Umbilical cord (tissue), 1 donor: ENCODE measurements at regions not wholly inside any gene's neighbourhood (a gene's known extent, or its start where the extent isn't known, plus 50 kb on each side); places are given as distances from the start of the nearest gene placed in this dataset.
A peak's percentile ranks its signal among the peaks of the same experiment; 100 is the strongest.
"Not testable (repeated sequence)": the region's sequence is repeated elsewhere in the genome, so short reads cannot be mapped to it uniquely, and the experiment has no call there.

Experiments used
- DNase-seq: peaks from one replicate; pipeline ENCODE4 v3.0.0-alpha.2; 2015; ENCODE audit warnings: low spot score

DNA sequence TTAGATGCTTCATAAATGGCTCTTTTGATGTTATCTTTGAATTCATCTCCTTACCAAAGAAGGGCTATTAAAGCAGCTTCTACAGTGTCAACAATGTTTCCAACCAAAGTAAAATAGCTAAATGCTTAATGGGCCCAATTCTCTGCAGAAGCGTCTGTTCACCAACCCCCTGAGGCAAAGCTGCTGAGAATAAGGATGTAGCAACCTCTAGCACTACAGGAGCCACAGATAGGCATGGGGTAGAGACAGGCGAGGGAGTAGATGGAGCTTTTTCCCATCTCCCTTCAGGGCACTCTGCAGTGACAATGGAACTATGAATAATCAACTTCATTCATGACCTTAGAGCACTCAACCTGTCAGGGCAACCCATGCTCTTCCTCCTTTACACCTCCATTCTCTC, 134.1 kb downstream of the FZD1 start:
- DNase-seq, result no peak

DNA sequence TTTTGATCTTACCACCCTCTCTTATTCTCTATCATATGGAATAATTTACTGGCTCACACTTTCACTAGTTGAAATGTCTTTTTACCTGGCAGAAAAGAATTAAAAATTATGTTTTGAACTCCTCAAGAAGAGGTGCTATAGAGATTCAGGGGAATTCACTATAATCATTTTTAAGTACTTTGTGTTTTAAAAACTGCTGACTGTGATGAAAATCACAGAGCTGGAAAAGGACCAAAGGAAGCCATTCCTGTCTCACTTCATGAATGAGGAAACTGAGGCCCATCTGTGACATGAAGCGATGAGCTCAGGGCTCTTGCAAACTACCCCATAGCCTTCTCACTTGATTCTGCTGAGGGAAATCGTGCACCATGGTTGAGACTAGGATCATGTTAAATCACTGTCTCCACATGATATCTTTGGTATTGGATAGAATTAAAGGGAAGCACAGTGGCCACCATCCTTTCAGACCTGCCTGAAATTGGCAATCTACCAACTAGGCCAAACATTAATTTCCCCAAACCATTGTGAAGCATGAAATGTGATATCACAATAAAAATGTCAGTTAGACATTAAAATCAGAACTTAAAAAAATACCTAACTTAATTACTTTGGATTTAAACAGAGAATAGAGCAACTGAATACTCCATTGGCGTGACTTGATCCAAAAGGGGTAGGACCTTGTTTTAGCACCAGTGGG, 141.0 kb downstream of the FZD1 start:
- no peak for DNase-seq

DNA sequence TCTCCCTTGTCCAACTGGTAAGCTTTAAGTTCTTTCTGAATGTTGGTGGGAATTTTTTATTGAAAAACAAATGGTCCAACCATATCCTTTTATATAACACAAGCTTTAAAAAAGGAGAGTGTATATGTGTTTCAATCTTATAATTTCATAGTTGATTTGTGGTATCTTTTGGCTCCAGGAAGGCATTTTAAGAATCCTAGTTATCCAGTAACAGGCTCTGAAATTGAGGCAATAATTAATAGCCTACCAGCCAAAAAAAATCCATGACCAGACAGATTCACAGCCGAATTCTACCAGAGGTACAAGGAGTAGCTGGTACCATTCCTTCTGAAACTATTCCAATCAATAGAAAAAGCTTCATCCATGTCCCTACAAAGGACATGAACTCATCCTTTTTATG, 141.6 kb downstream of the FZD1 start:
- DNase-seq, result not testable (repeated sequence)

DNA sequence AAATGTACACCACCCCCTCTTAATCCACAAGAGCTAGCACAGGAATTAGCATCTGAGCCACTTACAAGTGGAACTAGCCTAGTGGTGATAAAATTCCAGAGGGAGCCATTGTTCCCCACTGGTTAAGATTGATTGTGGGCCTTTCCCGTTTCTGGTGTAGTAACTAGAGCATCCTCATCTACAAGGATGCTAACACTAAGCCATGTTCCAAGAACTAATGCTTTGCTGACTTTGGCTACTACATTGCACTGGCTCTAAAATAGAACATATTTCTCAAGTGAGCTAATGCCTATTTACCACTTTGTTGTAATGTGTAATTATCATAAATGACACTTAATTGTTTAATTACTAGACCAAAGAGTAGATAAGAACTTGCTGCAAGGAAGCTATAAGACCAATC, 143.7 kb downstream of the FZD1 start:
- DNase-seq, result no peak

DNA sequence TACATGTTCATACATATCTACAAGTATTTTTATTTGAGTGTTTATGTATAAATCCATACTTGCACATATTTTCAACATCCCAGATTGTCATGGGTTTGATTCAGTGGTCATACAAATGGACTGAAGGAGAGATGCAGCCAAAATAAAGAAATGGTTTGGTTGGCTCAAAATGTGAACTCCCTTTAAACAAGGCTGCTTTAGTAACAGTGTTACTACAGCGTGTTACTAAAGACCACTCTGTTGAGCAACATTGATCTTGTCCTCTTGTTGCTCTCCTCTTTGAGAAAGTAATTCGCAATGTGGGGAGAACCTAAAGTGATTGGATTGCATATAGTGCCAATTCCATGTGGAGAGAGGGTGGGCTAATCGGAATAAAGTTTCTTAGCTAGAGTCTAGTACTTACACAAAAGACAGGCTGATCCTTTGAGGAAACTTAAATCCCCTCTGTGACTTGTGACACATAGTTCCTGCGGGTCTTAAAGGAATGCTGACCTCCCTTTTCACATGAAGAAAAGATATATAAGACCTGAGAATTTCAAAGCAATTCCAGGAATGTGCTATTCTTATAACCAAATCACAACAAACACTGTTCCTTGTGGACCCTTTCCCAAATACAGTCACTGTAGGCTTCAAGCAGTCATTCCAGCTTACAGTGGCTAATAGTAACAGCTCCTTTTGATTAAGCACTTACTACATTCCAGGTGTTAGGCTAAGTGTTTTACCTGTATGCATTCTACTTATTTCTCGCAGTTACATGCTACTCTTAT, 144.3 kb downstream of the FZD1 start:
- DNase-seq, result no peak

DNA sequence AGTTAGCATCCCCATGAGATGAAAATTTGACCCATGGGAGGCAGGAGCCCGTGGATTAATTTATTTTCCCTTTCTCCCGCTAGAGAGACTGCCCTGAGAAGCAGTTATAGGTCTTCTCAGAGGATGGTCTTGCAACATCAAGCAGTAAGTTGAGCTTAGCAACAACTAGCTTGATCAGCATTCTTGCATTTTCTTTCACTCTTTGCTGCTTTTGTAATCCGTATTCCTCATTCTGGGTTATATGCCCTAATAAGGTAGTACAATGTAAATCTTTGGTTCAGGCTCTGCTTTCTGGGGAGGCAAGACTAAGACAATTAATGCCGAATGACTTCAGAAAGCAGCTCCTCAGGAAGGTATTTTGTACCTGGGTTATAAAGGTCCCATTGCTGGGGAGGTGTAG, 146.8 kb downstream of the FZD1 start:
- DNase-seq, result no peak

DNA sequence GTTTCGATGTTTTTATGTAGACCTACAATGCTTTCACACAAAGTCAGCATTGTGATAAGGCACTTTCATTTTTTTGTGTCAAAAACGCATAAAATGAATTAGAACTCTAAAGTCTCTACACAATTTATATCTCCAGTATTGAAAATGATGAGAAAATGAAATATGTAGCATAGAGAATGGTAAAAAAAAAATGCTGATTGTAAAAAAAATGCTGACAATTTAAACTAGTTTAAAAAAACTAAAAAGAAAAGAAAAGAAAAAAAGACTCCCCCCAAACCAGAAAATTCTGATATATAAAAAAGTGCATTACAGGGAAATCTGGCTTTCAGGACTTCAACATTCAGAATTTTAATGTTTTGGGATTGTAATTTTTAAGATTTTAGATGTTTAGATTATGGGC, 148.1 kb downstream of the FZD1 start:
- no peak for DNase-seq

DNA sequence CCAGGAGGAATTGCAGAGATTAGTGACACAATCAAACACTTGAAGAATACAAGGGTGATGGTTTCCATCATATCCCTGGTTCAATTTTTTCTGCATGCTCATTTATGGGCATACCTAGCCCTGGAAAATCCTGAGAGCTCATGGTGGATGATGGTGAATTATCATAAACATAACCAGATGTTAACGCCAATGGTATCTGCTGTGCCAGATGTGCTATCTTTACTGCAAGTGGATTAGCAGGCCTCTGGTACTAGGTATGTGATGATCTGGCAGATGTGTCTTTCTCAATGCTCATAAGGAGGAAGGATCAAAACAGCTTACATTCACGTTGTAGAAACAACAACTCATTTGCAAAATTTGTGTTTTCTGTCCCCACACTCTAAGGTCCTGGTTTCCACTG, 150.5 kb downstream of the FZD1 start:
- peak; percentile 88 for DNase-seq

DNA sequence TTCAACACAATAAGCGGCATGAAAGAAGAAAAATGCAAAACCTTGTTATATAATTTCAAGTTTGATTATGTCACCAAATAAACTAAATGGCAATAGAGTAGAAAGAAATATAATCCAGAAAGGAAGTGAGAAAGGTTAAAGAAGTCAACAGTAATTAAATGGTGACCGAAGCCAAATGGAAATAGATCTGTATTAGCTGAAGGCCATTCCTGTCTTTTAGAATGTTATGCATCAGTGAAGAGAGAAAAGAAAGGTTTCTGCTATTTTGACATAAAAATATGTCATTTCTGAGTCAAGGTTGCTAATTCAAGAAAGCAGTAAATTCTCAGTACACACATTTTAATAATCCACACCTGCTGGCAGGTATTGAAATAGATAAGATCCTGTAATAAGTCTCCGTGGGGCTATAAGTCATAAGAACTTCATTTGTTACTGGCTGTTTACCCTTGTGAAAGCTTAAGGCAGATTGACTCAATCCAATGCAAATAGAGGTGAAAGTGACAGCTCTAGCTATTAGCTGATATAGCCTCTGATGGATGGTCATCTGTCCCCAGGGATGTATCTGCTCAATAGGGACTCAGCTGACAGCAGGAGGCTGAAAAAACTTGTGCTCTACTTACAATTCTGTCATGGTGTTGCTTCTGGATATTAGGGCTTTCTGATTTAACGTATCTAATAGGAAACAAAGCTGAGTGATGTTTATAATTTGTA, 152.1 kb downstream of the FZD1 start:
- no peak for DNase-seq

DNA sequence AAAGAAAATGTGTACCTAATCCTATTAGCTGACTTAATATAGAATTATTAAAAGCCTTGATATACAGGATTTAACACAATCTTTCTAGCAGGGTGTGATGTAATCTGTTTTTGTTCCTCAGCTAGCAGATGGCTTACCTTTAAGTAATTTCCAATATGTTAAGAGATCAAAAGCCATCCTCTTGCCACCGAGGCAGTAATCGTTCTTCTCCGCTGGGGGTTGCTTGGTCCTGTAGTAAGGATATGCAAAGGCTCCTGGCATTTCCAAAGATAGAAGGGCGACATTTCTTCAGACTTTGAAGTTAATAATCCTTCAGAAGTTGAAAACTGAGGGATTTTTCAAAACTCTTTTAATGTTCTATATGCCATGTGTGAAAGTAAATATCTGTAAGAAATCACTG, 156.4 kb downstream of the FZD1 start:
- DNase-seq, result no peak

DNA sequence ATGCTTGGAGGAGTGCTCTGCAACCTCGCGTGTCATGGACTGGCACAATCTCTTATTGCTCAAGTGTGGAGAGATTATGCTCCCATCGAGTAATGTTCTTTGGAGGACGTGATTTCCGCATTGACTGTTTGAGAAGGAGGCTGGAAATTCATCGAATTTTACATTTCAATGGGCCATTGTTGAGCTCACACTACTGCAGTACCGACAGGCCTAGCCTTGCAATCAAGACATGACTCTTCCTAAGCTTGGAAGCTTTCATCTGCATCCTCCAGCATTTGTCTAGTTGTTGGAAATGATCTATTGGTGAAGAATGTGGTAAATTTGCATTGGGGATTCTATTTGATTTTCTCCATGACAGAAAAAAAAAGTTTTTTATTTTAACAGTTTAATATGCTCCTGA, 156.8 kb downstream of the FZD1 start:
- no peak for DNase-seq

DNA sequence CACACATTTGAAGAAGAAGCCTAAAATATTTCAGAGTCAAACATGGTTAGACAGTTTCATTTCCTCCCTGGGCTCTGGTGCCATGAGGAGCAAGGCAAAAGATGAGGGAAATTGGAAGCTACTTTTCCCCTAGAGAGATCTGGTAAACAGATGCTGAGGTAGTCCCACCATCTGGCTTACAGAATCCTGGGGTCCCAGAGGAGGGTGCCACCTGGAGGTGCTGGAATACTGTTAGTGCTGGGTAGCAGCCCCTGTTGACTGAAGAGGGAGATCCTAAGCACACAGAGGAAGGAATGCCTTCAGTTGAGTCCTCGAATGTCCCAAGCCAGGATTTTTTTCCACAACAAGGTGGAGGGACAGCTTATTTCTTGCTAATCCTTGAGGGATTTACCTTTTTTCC, 160.1 kb downstream of the FZD1 start:
- DNase-seq, result no peak

DNA sequence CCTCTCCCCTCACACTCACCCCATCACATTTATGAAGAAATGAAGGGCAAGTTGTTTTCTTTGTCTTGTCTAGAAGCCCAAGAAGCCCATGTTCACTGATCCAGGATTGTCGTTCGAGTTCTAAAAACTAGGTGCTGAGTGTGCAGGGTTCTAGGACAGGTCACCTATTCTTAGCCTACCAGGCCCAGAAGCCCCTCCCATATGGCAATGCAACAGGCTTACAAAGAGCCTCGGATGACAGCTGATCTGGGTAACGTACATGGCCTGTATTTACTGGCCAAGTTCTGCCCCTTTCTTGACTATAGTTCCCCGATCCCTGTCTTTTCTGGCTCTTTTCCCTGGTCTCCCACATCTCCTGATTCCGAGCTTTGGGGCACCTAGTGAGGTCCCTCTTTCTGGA, 160.9 kb downstream of the FZD1 start:
- no peak for DNase-seq

DNA sequence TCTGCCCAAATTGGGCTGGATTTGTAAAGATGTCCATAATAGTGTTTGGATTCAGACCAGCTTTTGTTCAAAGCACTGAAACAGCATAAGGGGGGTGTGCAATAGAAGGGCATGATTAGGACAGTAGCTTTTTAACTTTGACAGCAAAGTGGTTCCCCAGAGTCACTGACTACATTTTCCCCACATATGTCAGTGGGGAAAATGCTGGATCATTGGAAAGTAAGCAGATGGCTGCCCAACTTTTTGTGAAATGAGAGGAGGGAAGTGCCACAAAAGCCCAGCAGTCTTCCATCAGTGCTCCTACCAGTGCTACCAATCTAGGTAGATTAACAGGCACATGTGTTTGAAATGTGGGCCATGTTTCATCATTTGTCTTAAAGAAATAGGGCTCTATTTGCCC, 162.8 kb downstream of the FZD1 start:
- no peak for DNase-seq

DNA sequence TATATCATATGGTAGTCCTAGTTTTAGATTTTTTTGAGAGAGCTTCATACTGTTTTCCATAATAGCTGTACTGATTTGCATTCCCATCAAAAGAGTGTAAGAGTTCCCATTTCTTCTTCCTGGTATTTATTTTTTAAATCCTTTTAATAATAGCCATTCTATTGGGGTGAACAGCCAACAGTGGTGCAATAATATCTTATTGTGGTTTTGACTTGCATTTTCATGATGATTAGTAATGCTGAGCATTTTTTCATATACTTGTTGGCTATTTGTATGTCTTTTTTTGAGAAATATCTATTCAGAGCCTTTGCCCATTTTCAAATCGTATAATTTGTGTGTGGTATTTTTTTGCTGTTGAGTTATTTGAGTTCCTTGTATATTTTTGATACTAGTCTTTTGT, 167.4 kb downstream of the FZD1 start:
- no peak for DNase-seq

DNA sequence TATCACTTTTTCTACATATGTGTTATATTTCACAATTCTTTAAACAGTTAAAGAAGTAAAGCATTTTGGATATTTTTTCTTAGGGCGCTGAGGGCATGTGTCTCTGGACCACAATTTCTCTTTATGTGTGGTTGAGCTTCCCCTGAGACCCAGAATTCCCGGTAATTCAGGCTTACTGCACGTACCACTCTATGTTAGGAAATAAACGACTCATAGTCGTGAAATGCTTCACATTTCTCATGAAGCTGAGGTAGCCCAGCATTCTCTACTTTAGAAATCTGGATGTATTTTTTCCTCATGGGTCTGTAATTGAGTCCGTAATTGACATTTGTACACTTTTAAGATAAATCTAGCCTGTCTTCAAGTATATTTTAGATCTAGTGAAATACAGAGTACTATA, 170.6 kb downstream of the FZD1 start:
- DNase-seq, result no peak

DNA sequence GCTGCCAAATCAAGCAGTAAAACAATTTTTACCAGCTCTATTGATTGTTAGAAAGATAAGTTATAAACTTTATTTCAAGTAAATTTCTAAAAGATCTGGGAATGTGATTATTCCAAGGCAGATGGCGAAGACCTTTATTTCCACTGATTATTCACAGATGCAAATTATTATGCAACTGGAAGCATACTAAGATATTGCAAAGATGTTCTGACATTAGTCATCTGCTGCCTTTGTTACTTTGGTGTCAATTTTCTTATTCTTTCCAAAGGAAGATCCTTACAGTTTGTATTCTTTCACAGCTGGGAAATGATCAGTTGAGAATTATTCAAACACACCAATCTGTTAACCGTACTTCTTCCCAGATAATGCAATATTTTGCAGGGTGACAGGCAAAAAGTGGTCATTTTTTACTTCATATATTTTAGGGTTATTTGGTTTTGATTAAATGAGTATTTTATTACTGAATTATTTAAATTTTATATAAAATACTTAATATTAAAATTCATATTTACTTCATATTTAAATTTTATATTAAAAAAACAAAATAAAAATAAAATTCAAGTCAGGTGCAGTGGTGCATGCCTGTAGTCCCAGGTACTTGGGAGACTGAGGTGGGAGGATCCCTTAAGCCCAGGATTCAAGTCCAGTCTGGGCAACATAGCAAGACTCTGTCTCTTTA, 171.3 kb downstream of the FZD1 start:
- no peak for DNase-seq

DNA sequence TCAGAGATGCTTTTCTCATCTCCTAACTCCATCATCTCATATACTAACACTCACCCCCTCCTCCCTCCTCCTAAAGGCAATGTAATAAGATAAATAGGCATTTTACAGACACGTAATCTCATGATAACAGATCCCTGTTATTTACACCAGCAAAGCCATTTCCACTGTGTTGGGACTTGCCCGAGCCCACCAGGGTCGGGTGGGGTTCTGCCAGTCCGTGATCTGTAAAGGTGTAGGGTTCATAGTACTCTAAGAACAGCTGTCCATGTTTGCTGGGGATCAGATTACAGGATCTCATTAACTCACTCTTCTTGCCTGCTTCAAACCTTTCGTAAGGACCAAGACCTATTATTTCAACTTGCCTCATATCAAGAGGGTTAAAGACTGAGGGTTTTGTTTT, 172.4 kb downstream of the FZD1 start:
- DNase-seq, result peak; percentile 61

DNA sequence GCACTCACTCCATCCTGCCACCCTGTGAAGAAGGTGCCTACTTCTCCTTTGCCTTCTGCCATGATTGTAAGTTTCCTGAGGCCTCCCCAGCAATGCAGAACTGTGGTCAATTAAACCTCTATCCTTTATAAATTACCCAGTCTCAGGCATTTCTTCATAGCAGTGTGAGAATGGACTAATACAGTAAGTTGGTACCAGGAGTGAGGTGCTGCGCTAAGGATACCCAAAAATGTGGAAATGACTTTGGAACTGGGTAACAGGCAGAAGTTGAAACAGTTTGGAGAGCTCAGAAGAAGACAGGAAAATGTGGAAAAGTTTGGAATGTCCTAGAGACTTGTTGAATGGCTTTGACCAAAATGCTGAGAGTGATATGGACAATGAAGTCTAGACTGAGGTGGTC, 176.0 kb downstream of the FZD1 start:
- DNase-seq, result not testable (repeated sequence)

DNA sequence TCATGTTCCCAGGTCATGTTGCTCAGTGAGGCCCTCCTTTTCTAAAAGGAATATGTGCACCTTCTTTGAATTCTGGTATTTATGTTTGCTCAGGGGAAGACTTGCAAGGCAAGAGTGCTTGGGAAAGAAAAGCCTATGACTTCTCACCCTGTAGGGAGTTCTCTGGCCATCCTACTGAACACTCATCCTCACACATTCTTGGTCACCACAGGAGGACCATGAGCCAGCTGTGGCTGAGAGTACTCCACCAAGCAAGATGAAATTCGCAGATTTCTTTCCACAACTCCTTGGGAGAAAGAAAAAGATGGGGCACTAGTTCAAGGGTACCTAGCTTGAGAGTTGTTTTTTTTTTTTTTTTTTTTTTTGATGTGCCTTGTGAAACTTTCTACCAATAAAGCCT, 179.6 kb downstream of the FZD1 start:
- DNase-seq, result no peak

DNA sequence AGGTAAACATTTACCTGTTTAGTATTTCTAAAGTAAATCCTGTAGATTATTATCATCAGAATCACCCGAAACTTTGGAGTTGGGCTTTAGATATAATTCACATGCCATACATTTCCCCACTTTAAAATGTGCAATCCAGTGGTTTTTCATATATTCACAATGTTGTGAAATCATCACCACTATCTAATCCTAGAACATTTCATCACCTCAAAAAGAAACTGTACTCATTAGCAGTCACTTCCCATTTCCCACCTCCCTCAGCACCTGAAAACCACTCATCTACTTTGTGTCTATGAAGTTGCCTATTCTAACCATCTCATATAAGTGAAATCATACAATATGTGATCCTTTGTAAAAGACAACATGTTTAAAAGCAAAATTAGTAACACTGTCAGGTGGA, 182.6 kb downstream of the FZD1 start:
- no peak for DNase-seq

DNA sequence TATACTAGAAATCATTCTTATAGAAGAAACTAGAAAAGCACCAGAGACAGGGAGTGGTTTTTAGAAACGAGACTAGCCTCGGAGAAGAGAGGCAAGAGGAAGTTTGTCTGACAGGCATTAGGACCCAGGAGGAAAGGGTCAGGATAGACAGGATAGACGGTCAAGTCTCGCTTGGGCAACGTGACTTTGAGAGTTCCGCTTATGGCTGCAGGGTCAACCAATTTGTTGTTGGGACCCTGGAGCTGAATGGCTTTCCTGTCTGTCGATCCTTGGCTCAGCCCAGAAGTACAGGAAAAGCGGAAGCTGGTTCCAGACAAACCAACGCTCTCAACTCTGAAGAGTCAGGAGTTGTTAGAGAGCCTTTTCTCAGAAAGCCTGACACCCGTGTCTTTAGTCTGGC, 191.2 kb downstream of the FZD1 start:
- no peak for DNase-seq
